Ectodermal cell (in vitro differentiated cells): ENCODE measurements at regions not wholly inside any gene's neighbourhood (a gene's known extent, or its start where the extent isn't known, plus 50 kb on each side); places are given as distances from the start of the nearest gene placed in this dataset.
A peak's percentile ranks its signal among the peaks of the same experiment; 100 is the strongest.

Source experiments
- H3K27ac ChIP-seq: 2 replicates; pipeline ENCODE4 v1.7.0; 2013; ENCODE audit warnings: mild to moderate bottlenecking, low read depth, low read length; ENCODE audit not compliant: insufficient read depth, poor library complexity, severe bottlenecking
- H3K27me3 ChIP-seq: 2 replicates; pipeline ENCODE4 v1.7.0; 2013; ENCODE audit warnings: mild to moderate bottlenecking, low read length; ENCODE audit not compliant: insufficient read depth, control insufficient read depth, poor library complexity, severe bottlenecking
- H3K36me3 ChIP-seq: one replicate; pipeline ENCODE4 v1.7.0; 2013; ENCODE audit warnings: low read length; ENCODE audit not compliant: control insufficient read depth, insufficient read depth
- H3K4me1 ChIP-seq: one replicate; pipeline ENCODE4 v1.7.0; 2013; ENCODE audit warnings: low read length; ENCODE audit not compliant: control insufficient read depth, insufficient read depth
- H3K4me3 ChIP-seq: 2 replicates; pipeline ENCODE4 v1.7.0; 2013; ENCODE audit warnings: low read depth, low read length, control low read depth; ENCODE audit not compliant: insufficient read depth
- H3K9me3 ChIP-seq: 2 replicates; pipeline ENCODE4 v1.7.0; 2013; ENCODE audit warnings: mild to moderate bottlenecking, low read length, moderate library complexity; ENCODE audit not compliant: control insufficient read depth
- WGBS, 2 experiments: methylation state at CpG; one replicate each; pipeline ENCODE4 v1.1.7; 2013; ENCODE audit warnings: missing lambda C conversion rate in 2 of 2; 5-methylcytosine and 5-hydroxymethylcytosine counted together

DNA sequence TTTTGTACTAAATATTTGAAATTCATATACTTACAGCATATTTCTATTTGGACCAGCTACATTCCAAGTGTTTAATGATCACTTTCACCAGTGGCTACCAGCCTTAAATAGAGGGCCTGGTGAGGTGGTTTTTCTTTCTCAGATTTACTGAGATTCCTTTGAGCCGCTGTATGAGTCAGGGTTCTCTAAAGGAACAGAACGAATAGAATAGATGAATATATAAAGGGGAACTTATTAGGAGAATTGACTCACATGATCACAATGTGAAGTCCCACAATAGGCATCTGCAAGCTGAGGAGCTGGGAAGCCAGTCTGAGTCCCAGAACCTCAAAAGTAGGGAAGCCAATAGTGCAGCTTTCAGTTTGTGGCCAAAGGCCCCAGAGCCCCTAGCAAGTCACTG lies 146.2 kb upstream of the TLL1 start:
- Histone ChIP-seq H3K27ac (no peak overlapping the region), H3K4me1 (no peaks in the 10 kb centered on the region), H3K36me3 (no peaks in the 10 kb centered on the region), H3K4me3 (no peak overlapping the region), H3K9me3 (no peaks in the 10 kb centered on the region), H3K27me3 (no peaks in the 10 kb centered on the region)
- WGBS, 2 experiments, result 93 to 100% methylated on average over 2 of the region's 2 CpGs

GRCh38 chr4:165737309-165737972 lies 135.6 kb upstream of the TLL1 start:
- no peaks in the 10 kb centered on the region for H3K9me3 ChIP-seq
- no peak overlapping the region for H3K4me3 ChIP-seq
- no peaks in the 10 kb centered on the region for H3K4me1 ChIP-seq
- H3K27me3 ChIP-seq, result no peaks in the 10 kb centered on the region
- no peaks in the 10 kb centered on the region for H3K36me3 ChIP-seq
- no peak overlapping the region for H3K27ac ChIP-seq
- WGBS, 2 experiments, result 100% methylated on average over 1 of the region's 1 CpG

DNA sequence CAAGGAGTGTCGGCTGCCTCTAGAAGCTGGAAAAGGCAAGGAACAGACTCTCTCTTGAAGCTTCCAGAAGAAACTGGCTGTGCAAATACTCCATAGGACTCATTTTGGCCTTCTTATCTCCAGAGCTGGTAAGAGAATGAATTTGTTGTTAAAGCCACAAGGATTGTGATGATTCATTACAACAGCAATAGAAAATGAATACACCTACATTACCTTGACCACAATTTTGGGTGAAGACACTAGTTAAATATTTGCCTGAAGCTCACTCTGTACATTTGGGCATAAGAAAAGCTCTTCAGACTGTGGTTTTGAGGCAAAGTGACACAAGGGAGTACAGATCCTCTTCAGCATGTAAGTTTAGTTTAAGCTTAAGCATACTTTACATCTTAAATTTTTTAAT lies 134.5 kb upstream of the TLL1 start:
- Histone ChIP-seq H3K27ac (no peak overlapping the region), H3K4me3 (no peak overlapping the region)
- WGBS, 2 experiments, result 96 to 100% methylated on average over 1 of the region's 1 CpG

GRCh38 chr4:165740911-165741310 lies 132.1 kb upstream of the TLL1 start:
- Histone ChIP-seq H3K27ac (no peak overlapping the region), H3K4me3 (no peak overlapping the region), H3K4me1 (no peaks in the 10 kb centered on the region), H3K9me3 (no peaks in the 10 kb centered on the region), H3K36me3 (no peaks in the 10 kb centered on the region), H3K27me3 (no peaks in the 10 kb centered on the region)
- WGBS, 2 experiments, result 95 to 97% methylated on average over 5 to 6 of the region's 6 CpGs

More for the DNA sequence above, 134.5 kb upstream of the TLL1 start:
- H3K36me3 ChIP-seq, result no peaks in the 10 kb centered on the region
- no peaks in the 10 kb centered on the region for H3K9me3 ChIP-seq
- H3K27me3 ChIP-seq, result no peaks in the 10 kb centered on the region
- H3K4me1 ChIP-seq, result no peaks in the 10 kb centered on the region

DNA sequence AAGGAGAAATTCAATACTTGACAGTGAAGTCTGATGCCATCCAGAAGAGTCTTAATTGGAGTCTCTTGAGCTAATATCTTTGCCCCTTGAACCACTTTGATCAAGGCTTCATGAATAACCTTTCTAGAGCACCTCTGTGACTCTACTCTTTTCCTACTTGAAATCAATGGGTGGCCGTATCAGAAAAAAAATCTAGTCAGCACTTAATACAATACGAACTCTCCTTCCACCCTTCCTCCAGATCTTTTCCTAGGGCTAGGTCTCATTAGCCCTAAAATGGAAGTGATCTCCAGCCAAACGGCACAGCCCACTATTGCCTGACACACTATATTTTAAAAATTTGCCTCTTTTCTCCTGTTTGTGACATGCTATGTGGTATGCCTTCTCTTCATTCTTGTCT lies 129.6 kb upstream of the TLL1 start:
- peaks cover 6% of the 10 kb centered on the region for H3K4me1 ChIP-seq
- no peaks in the 10 kb centered on the region for H3K27me3 ChIP-seq
- no peaks in the 10 kb centered on the region for H3K9me3 ChIP-seq
- 91 to 94% methylated on average over 3 of the region's 3 CpGs for WGBS, 2 experiments
- no peaks in the 10 kb centered on the region for H3K36me3 ChIP-seq
- no peak overlapping the region for H3K27ac ChIP-seq
- H3K4me3 ChIP-seq, result no peak overlapping the region

DNA sequence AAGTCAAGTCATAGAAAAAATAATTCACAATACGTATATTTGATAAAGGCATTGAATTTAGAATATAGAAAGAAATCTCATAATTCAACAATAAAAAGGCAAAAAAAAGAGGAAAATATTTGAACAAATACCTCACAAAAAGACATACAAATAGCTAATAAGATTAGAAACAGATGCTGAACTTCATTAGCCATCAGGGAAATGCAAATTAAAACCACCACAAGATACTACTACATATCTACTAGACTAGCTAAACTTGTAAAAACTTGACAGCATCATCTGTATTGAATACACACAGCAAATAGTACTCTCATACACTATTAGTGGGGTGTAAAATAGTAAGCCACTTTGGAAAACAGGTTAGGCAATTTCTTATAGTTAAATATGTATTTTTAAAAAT lies 128.7 kb upstream of the TLL1 start:
- WGBS, 2 experiments, result no CpG with 5 or more reads among the region's 1 CpG

GRCh38 chr4:165748321-165748720 lies 124.7 kb upstream of the TLL1 start:
- peak overlapping the region; percentile 31 for H3K27ac ChIP-seq
- no peaks in the 10 kb centered on the region for H3K27me3 ChIP-seq
- 0% methylated on average over 1 of the region's 1 CpG for WGBS, 2 experiments
- no peaks in the 10 kb centered on the region for H3K9me3 ChIP-seq
- peaks cover 6% of the 10 kb centered on the region for H3K4me1 ChIP-seq
- no peak overlapping the region for H3K4me3 ChIP-seq
- H3K36me3 ChIP-seq, result no peaks in the 10 kb centered on the region

More for the DNA sequence above, 128.7 kb upstream of the TLL1 start:
- no peaks in the 10 kb centered on the region for H3K36me3 ChIP-seq
- peaks cover 6% of the 10 kb centered on the region for H3K4me1 ChIP-seq
- no peak overlapping the region for H3K4me3 ChIP-seq
- no peaks in the 10 kb centered on the region for H3K9me3 ChIP-seq
- no peaks in the 10 kb centered on the region for H3K27me3 ChIP-seq
- H3K27ac ChIP-seq, result no peak overlapping the region

GRCh38 chr4:165751882-165752281 lies 121.2 kb upstream of the TLL1 start:
- H3K27me3 ChIP-seq, result no peaks in the 10 kb centered on the region
- 90 to 94% methylated on average over 4 of the region's 4 CpGs for WGBS, 2 experiments
- H3K27ac ChIP-seq, result no peak overlapping the region
- no peaks in the 10 kb centered on the region for H3K9me3 ChIP-seq
- no peak overlapping the region for H3K4me3 ChIP-seq
- peaks cover 6% of the 10 kb centered on the region for H3K4me1 ChIP-seq
- no peaks in the 10 kb centered on the region for H3K36me3 ChIP-seq

DNA sequence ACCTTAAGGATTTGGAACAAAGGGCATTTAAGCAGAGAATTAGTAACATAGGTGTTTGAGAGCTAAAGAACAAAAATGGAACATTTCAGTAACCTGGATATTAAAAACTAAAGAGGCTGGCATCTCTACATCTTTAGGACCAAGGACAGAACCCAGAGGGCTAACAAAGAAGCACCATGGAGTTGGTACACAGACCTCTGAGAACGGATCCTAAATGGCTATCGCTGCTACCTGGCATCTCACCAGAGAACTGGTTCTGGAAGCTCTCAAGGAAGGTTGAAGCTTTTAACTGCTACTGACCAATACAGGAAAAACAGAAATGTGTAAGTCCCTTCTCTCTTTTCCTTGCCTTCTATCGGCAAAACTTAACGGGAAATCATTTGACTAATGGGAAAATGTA lies 118.4 kb upstream of the TLL1 start:
- Histone ChIP-seq H3K36me3 (no peaks in the 10 kb centered on the region), H3K27ac (no peak overlapping the region), H3K4me3 (no peak overlapping the region), H3K27me3 (no peaks in the 10 kb centered on the region), H3K4me1 (no peaks in the 10 kb centered on the region), H3K9me3 (no peaks in the 10 kb centered on the region)
- 86 to 95% methylated on average over 3 to 4 of the region's 4 CpGs for WGBS, 2 experiments

DNA sequence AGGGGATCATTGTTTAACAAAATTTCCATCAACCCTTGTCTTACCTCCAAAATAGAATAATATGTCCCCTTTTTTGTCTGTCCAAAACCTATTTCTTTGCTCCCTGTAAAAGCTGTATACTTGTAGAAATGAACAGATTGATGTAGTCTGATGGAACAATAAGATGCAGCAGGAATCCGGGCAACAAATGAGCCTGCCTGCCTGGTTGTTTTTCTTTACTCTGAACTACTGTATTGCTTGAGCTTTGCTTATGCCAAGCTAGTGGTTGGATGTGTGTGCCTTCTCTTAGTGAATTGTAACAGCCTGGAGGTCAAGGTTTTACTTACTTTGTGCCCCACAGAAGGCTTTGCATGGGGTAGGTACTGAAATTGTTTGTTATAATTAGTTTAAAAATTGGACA lies 116.2 kb upstream of the TLL1 start:
- Histone ChIP-seq H3K4me1 (no peaks in the 10 kb centered on the region), H3K9me3 (no peaks in the 10 kb centered on the region), H3K27me3 (no peaks in the 10 kb centered on the region), H3K36me3 (no peaks in the 10 kb centered on the region), H3K4me3 (no peak overlapping the region), H3K27ac (no peak overlapping the region)
- 74 to 77% methylated on average over 1 of the region's 1 CpG for WGBS, 2 experiments

DNA sequence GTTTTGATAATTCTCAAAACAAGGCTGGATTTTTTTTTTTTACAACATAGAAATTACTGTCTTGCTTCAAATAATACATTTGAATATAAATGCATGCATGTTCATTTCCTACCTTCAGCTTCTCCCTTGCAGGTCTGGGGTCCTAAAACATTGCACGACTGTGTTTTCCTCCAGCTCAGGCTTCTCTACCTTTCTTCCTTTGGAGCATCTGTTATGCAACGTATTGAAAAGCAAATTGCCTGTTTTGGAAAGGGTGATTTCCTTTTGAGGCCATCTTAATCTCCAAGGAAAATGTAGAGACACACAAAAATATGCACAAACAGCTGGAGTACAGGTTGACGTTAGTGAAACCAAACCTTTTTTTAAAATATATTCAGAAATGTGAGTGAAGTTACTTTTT lies 115.6 kb upstream of the TLL1 start:
- Histone ChIP-seq H3K9me3 (no peaks in the 10 kb centered on the region), H3K4me1 (no peaks in the 10 kb centered on the region), H3K36me3 (no peaks in the 10 kb centered on the region), H3K27ac (no peak overlapping the region), H3K4me3 (no peak overlapping the region), H3K27me3 (no peaks in the 10 kb centered on the region)
- 11 to 24% methylated on average over 3 of the region's 3 CpGs for WGBS, 2 experiments
